Activated CD4-positive, alpha-beta T cell treated with anti-CD3 and anti-CD28 coated beads, Interleukin-2, amount 50 U/mL, for 48 hours (primary cell): ENCODE measurements at regions not wholly inside any gene's neighbourhood (a gene's known extent, or its start where the extent isn't known, plus 50 kb on each side); places are given as distances from the start of the nearest gene placed in this dataset.
"Not testable (repeated sequence)": the region's sequence is repeated elsewhere in the genome, so short reads cannot be mapped to it uniquely, and the experiment has no call there.

Experiments used
- DNase-seq, 2 experiments: peaks; one replicate each; pipeline ENCODE4 v3.0.0-alpha.2; 2020

GRCh38 chr12:34228046-34228445 is 205.8 kb downstream of the ALG10 start:
- DNase-seq = not testable (repeated sequence)

GRCh38 chr12:34229033-34229432 is 206.7 kb downstream of the ALG10 start:
- not testable (repeated sequence) for DNase-seq

- no peak for DNase-seq
Measured at GRCh38 chr12:34233618-34234017, 211.3 kb downstream of the ALG10 start.

- DNase-seq = no peak
Measured at GRCh38 chr12:34236073-34236472, 213.8 kb downstream of the ALG10 start.

- no peak for DNase-seq
Measured at GRCh38 chr12:34244608-34245007, 222.3 kb downstream of the ALG10 start.

GRCh38 chr12:34249271-34249670 is 227.0 kb downstream of the ALG10 start:
- DNase-seq = no peak

- not testable (repeated sequence) for DNase-seq
Measured at GRCh38 chr12:34251879-34252278, 229.6 kb downstream of the ALG10 start.

- no peak for DNase-seq
Measured at GRCh38 chr12:34253674-34254073, 231.4 kb downstream of the ALG10 start.

GRCh38 chr12:34257093-34257492 is 234.8 kb downstream of the ALG10 start:
- DNase-seq = no peak

- not testable (repeated sequence) for DNase-seq
Measured at GRCh38 chr12:34262140-34262539, 239.8 kb downstream of the ALG10 start.

- no peak for DNase-seq
Measured at GRCh38 chr12:34264110-34264509, 241.8 kb downstream of the ALG10 start.

- DNase-seq = not testable (repeated sequence)
Measured at GRCh38 chr12:34273703-34274102, 251.4 kb downstream of the ALG10 start.

- no peak for DNase-seq
Measured at GRCh38 chr12:34275129-34275528, 252.8 kb downstream of the ALG10 start.

- DNase-seq = no peak
Measured at GRCh38 chr12:34286483-34286882, 264.2 kb downstream of the ALG10 start.

- DNase-seq = no peak
Measured at GRCh38 chr12:34286934-34287333, 264.6 kb downstream of the ALG10 start.

GRCh38 chr12:34287437-34287836 is 265.1 kb downstream of the ALG10 start:
- no peak for DNase-seq

GRCh38 chr12:34287986-34288962 is 266.0 kb downstream of the ALG10 start:
- DNase-seq = no peak

GRCh38 chr12:34288963-34289345 is 266.7 kb downstream of the ALG10 start:
- DNase-seq = no peak

GRCh38 chr12:34289431-34290380 is 267.4 kb downstream of the ALG10 start:
- DNase-seq = no peak

GRCh38 chr12:34290381-34290995 is 268.2 kb downstream of the ALG10 start:
- DNase-seq = no peak

GRCh38 chr12:34291001-34291400 is 268.7 kb downstream of the ALG10 start:
- DNase-seq = no peak

GRCh38 chr12:34291426-34291901 is 269.2 kb downstream of the ALG10 start:
- no peak for DNase-seq
